T-cell (primary cell): ENCODE measurements at regions not wholly inside any gene's neighbourhood (a gene's known extent, or its start where the extent isn't known, plus 50 kb on each side); places are given as distances from the start of the nearest gene placed in this dataset.
"Not testable (repeated sequence)": the region's sequence is repeated elsewhere in the genome, so short reads cannot be mapped to it uniquely, and the experiment has no call there.

Source experiments
- ATAC-seq, 4 experiments: fragments of 200-7000 bp in 3 of 4; fragments of 150-1000 bp in 1 of 4; cut with Tn5 transposase; replicated peaks in 1 of 4; 1 replicate in 3 of 4; 2 replicates in 1 of 4; pipeline ENCODE4 v1.10.0; 2021; ENCODE audit warnings: moderate library complexity in 3 of 4, mild to moderate bottlenecking in 2 of 4, moderate number of reproducible peaks in 1 of 4
- CTCF ChIA-PET, 2 donors: fragments of 300-600 bp; sonication (Branson Sonifier 250); formaldehyde crosslinking; loops; one replicate each; lab custom pipeline; 2022; ENCODE audit warnings: antibody characterized with exemption in 2 of 2; lab: Charles Lee
- POLR2A ChIA-PET, 2 donors: fragments of 300-600 bp; sonication (Branson Sonifier 250); formaldehyde crosslinking; loops; one replicate each; lab custom pipeline; 2022; ENCODE audit warnings: antibody characterized with exemption in 2 of 2; lab: Charles Lee
- DNase-seq, 35 experiments: peaks; one replicate each; pipeline versions ENCODE4 v3.0.0 to v3.0.0-alpha.2; 2013 to 2023
- H3K27ac ChIP-seq: one replicate; pipeline ENCODE4 v1.5.1; 2013; ENCODE audit warnings: low read length
- H3K27me3 ChIP-seq, 2 experiments: replicated peaks in 1 of 2; 1 replicate in 1 of 2; 2 replicates in 1 of 2; pipeline versions ENCODE4 v1.6.1 to v1.7.0; 2013; ENCODE audit warnings: low read length in 1 of 2, mixed read lengths in 1 of 2; ENCODE audit not compliant: control insufficient read depth in 2 of 2, insufficient read depth in 2 of 2; ENCODE audit errors: extremely low read depth in 1 of 2
- H3K36me3 ChIP-seq, 2 donors: 1 replicate in 1 of 2; 2 replicates in 1 of 2; pipeline versions ENCODE4 v1.6.1 to v1.7.0; 2013; ENCODE audit warnings: low read length in 1 of 2; ENCODE audit not compliant: control insufficient read depth in 2 of 2, insufficient read depth in 1 of 2; ENCODE audit errors: extremely low read depth in 1 of 2
- H3K4me1 ChIP-seq, 2 experiments: 1 replicate in 1 of 2; 2 replicates in 1 of 2; pipeline versions ENCODE4 v1.6.1 to v1.7.0; 2013; ENCODE audit warnings: low read length in 2 of 2, mixed read lengths in 1 of 2; ENCODE audit not compliant: insufficient read depth in 2 of 2, control insufficient read depth in 1 of 2; ENCODE audit errors: extremely low read depth in 1 of 2
- H3K4me3 ChIP-seq, 2 donors: 1 replicate in 1 of 2; 2 replicates in 1 of 2; pipeline versions ENCODE4 v1.5.1 to v1.7.0; 2013; ENCODE audit warnings: mild to moderate bottlenecking in 2 of 2, low read length in 1 of 2, moderate library complexity in 1 of 2; ENCODE audit not compliant: control insufficient read depth in 1 of 2; ENCODE audit errors: extremely low read depth in 1 of 2
- H3K9me3 ChIP-seq: 2 replicates; pipeline ENCODE4 v1.7.0; 2013
- H3K27ac Mint-ChIP-seq, 2 donors: one replicate each; pipeline ENCODE4 v1.8.0; 2020 to 2021; ENCODE audit warnings: mild to moderate bottlenecking in 2 of 2, mixed read lengths in 2 of 2
- H3K27me3 Mint-ChIP-seq, 2 donors: one replicate each; pipeline ENCODE4 v1.8.0; 2021 to 2022; ENCODE audit warnings: mixed read lengths in 2 of 2
- H3K36me3 Mint-ChIP-seq: one replicate; pipeline ENCODE4 v1.8.0; 2021; ENCODE audit warnings: mixed read lengths
- H3K4me1 Mint-ChIP-seq, 3 donors: one replicate each; pipeline ENCODE4 v1.8.0; 2020 to 2022; ENCODE audit warnings: mixed read lengths in 3 of 3, mild to moderate bottlenecking in 1 of 3
- H3K4me3 Mint-ChIP-seq, 3 donors: one replicate each; pipeline ENCODE4 v1.8.0; 2020 to 2022; ENCODE audit warnings: mild to moderate bottlenecking in 3 of 3, mixed read lengths in 3 of 3, moderate library complexity in 3 of 3
- H3K9me3 Mint-ChIP-seq, 3 donors: one replicate each; pipeline ENCODE4 v1.8.0; 2020 to 2022; ENCODE audit warnings: mixed read lengths in 3 of 3
- WGBS: methylation state at CpG from one replicate; pipeline ENCODE4 v1.1.5; 2013; ENCODE audit warnings: missing lambda C conversion rate; ENCODE audit not compliant: insufficient coverage; 5-methylcytosine and 5-hydroxymethylcytosine counted together

DNA sequence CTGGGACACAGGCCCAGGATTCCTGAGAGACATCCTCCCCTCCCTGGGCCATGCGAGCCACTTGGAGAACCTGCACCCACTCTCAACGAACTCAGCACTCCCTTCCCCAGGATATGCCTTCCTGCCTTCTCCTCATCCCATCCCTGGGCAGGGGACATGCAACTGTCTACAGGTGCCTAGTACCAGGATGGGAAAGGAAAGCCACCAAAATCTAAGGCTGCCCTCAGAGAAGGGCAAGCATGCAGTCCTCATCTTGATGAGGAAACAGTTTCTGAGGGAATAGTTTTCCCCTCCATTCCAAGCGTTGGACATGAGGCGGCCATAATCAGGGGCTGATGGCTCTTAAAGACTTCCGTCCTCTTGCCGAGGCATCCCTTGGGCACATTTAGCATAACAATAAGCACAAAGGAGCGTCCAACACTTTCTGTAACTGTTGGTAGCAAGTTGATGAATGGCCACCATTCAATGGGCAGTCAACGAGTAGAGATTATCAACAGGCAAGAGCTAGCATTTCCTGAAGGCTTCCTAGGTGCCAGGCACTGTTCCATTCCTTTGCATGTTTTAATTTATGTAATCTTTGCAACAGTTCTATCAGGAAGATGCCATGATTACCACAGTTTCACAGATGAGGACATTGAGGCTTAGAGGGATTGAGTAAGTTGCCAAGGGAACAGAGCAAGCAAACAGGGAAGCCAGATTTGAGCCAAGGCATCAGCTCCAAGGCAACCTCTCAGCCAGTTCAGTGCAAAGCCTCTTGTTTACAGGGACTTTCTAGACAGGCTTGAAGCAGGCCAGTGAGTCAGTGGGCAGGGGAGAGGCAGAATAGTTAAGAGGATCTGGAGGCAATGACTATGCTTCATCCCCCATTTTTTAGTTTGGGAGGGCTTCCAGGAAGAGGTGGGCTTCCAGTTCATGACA lies 105.1 kb downstream of the SINHCAF start:
- H3K27me3 ChIP-seq = peaks cover 0 to 28% of the 10 kb centered on the region in 2 experiments
- no peak overlapping the region for H3K27ac ChIP-seq
- H3K9me3 ChIP-seq = no peaks in the 10 kb centered on the region
- Mint-ChIP-seq H3K27ac (no peak overlapping the region), H3K4me1 (no peaks in the 10 kb centered on the region), H3K4me3 (no peak overlapping the region), H3K27me3 (peaks cover 4 to 18% of the 10 kb centered on the region in 2 donors), H3K36me3 (no peaks in the 10 kb centered on the region), H3K9me3 (no peaks in the 10 kb centered on the region)
- CTCF ChIA-PET = no interaction called here
- no peak for DNase-seq
- WGBS = 37% methylated on average over 3 of the region's 8 CpGs
- no peak for ATAC-seq
- H3K4me1 ChIP-seq = no peaks in the 10 kb centered on the region
- H3K4me3 ChIP-seq = no peak overlapping the region
- H3K36me3 ChIP-seq = no peaks in the 10 kb centered on the region
- POLR2A ChIA-PET = no interaction called here

DNA sequence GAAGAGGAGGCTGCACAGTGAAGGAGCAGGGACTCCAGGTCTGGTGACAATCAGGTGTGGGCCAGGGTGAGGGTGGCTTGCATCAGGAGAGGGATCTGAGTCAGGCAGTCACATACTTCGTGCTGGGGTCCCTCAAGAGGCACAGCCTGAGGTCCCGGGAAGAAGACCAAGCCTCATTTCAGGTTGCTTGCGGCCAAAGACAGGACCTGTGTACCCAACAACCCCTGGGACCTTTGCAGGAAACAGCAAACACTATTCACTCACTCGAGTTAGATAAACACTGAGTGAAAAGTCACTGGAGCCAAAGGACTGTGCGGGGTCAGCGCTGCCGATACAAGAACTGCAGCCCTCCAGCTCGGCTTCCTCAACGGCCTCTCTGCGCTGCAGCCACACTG lies 104.4 kb downstream of the SINHCAF start:
- Histone ChIP-seq H3K4me1 (no peaks in the 10 kb centered on the region), H3K9me3 (no peaks in the 10 kb centered on the region), H3K27ac (no peak overlapping the region), H3K4me3 (no peak overlapping the region), H3K27me3 (peaks cover 0 to 24% of the 10 kb centered on the region in 2 experiments), H3K36me3 (no peaks in the 10 kb centered on the region)
- Mint-ChIP-seq H3K27me3 (peaks cover 4 to 12% of the 10 kb centered on the region in 2 donors), H3K4me3 (no peak overlapping the region), H3K4me1 (no peaks in the 10 kb centered on the region), H3K9me3 (no peaks in the 10 kb centered on the region), H3K36me3 (no peaks in the 10 kb centered on the region), H3K27ac (no peak overlapping the region)
- DNase-seq = no peak
- ChIA-PET CTCF (no interaction called here), POLR2A (no interaction called here)
- no peak for ATAC-seq
- 84% methylated on average over 9 of the region's 10 CpGs for WGBS

DNA sequence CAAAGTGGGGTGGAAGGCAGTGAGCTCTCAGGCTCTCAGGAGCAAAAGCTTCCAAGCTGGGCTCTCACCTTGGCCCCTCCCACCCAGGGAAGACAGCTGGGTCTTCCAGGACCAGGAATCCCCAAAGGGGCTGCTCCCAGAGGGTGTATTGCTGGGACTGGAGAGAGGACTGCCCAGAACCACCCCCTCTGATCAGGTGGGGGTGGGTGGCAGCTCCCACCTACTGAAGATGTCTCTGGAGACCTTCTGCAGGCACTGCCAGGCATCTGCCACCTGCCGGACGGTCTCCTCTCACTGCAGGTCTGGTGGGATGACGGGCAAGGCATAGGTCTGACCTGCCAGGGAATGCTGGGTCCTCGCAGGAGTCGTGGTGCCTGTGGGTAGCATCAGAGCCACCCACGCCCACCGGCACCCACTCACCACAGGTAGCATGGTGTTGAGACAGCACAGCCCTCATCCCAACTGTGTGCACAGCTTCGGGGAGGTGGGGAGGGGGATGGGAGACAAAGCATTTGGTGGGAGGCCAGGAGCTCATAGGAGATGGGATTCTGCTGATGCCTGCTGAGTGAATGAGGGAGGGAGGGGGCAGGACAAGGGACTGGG lies 103.2 kb downstream of the SINHCAF start:
- Histone ChIP-seq H3K27ac (no peak overlapping the region), H3K27me3 (peaks cover 0 to 21% of the 10 kb centered on the region in 2 experiments), H3K4me1 (no peaks in the 10 kb centered on the region), H3K9me3 (no peaks in the 10 kb centered on the region), H3K4me3 (no peak overlapping the region), H3K36me3 (no peaks in the 10 kb centered on the region)
- no peak for DNase-seq
- Mint-ChIP-seq H3K27me3 (peaks cover 4 to 11% of the 10 kb centered on the region in 2 donors), H3K4me1 (no peaks in the 10 kb centered on the region), H3K9me3 (no peaks in the 10 kb centered on the region), H3K36me3 (no peaks in the 10 kb centered on the region), H3K4me3 (no peak overlapping the region), H3K27ac (no peak overlapping the region)
- ChIA-PET POLR2A (no interaction called here), CTCF (interaction anchor here in 1 of 2 donors (0.6 kb wide), 1 partner anchor 219 kb away, joined by 4 read pairs; no protein-coding TSS in a partner anchor)
- ATAC-seq = no peak
- no CpG with 5 or more reads among the region's 8 CpGs for WGBS

DNA sequence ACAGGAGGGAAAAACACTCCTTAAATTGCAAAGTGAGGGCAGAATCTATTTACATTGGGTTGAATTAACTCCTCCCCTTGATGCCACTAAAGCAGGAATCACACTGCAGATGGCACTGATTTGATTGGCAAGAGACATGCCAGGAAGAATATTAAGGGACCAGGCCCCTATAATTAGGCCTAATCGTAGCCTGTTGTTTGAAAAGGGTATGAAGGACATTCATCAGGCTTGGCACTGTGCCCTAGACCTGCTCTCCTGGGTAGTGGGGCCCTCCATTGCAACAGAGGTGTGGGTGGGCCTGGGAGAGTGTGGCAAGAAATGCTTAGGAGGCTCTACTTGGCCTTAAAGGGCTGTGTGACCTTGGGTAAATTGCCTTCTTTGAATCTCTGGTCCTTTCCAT lies 102.3 kb downstream of the SINHCAF start:
- ATAC-seq, H3K4me3 Mint-ChIP-seq: not testable (repeated sequence)
- H3K27me3 Mint-ChIP-seq = peaks cover 4 to 11% of the 10 kb centered on the region in 2 donors

DNA sequence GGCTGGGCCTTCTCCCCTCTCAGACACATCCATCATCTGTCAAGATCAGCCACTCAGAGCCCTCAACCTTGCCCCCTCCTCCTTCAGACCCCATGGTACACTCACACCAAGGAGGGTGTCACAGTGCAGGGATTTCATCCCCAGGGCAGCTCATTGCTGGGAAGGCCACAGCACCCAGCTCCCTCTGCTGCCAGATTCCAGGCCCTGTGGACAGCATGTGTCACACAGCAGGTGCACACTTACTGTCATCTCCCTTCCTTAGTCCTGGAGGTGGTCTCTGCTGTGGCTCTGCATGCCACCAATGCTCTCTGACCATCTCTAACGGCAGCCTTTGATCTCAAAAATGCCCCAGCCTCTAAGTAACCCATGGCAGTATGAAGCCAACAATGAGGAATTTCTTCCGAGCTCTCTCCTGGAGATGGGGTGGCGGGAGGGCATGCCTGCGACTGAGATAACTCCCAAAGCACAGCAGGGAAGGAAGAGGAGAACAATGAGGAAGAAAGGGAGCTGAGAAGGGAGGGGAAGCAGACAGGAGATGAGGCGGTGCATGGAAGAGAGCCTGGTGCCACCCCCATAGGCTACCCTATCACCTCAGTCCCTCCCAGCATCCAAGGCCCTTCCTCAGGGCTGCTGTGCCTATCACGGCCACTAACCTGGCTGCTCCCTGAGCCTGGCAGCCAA lies 101.0 kb downstream of the SINHCAF start:
- no peak overlapping the region for H3K4me3 ChIP-seq
- ChIA-PET POLR2A (no interaction called here), CTCF (no interaction called here)
- no peaks in the 10 kb centered on the region for H3K36me3 ChIP-seq
- no peaks in the 10 kb centered on the region for H3K36me3 Mint-ChIP-seq
- no peaks in the 10 kb centered on the region for H3K4me1 Mint-ChIP-seq
- DNase-seq (no peak), ATAC-seq (no peak)
- H3K27ac Mint-ChIP-seq = no peak overlapping the region
- H3K27me3 ChIP-seq = peaks cover 0 to 19% of the 10 kb centered on the region in 2 experiments
- H3K27me3 Mint-ChIP-seq = peaks cover 2 to 4% of the 10 kb centered on the region in 2 donors
- H3K9me3 ChIP-seq = no peaks in the 10 kb centered on the region
- no peak overlapping the region for H3K27ac ChIP-seq
- H3K4me3 Mint-ChIP-seq = no peak overlapping the region
- H3K4me1 ChIP-seq = no peaks in the 10 kb centered on the region
- no peaks in the 10 kb centered on the region for H3K9me3 Mint-ChIP-seq
- 100% methylated on average over 1 of the region's 6 CpGs for WGBS

More for the DNA sequence above, 102.3 kb downstream of the SINHCAF start:
- H3K36me3 ChIP-seq, H3K4me3 ChIP-seq, DNase-seq, H3K27ac Mint-ChIP-seq, H3K9me3 Mint-ChIP-seq, H3K27ac ChIP-seq, H3K36me3 Mint-ChIP-seq, CTCF ChIA-PET, H3K4me1 Mint-ChIP-seq, POLR2A ChIA-PET, H3K4me1 ChIP-seq, H3K9me3 ChIP-seq: not testable (repeated sequence)
- H3K27me3 ChIP-seq = peaks cover 0 to 21% of the 10 kb centered on the region in 2 experiments
- WGBS = 70% methylated on average over 1 of the region's 1 CpG

DNA sequence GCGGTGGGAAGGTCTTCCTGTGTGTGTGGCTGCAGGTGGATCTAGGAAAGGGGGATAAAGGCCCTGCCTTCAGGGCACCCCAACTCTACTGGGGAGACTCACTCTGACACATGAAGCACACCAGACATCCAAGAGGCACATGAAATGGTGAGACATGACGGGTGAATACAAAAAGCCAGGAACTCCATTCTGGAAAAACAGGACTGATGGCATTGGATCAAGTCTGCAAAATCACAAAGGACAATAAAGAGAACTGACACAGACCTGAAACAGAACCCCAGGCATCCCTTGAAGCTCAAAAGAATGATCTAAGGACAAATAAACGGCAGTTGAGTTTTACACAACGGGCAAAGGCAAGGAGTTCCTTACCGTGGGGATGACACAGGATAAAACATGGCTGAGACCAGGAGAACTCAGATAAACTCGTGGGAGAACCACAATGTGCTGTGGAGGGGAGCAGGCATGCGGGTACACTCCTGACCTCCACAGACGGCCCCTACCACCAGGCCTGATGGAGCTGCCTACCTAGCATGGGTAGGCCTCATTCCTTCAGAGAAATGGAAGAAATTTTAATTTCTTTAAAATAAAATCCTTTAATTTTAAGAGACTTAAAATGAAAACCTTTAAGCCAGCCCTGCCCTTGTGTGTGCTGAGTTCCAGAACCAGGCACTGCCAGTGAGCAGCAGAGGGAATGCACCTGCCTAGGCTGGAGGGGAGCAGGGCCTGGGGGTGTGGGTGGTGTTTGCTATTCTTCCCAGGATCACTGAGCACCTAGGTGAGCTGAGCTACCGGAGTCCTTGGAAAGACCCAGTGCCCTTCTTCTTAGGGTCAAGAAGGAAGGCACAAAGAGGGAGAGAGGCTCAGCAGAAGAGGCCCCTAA lies 100.1 kb downstream of the SINHCAF start:
- no peak for ATAC-seq
- ChIA-PET POLR2A (no interaction called here), CTCF (no interaction called here)
- Histone ChIP-seq H3K9me3 (no peaks in the 10 kb centered on the region), H3K4me3 (no peak overlapping the region), H3K27me3 (peaks cover 0 to 13% of the 10 kb centered on the region in 2 experiments), H3K27ac (no peak overlapping the region), H3K4me1 (no peaks in the 10 kb centered on the region), H3K36me3 (no peaks in the 10 kb centered on the region)
- H3K36me3 Mint-ChIP-seq = no peaks in the 10 kb centered on the region
- H3K27me3 Mint-ChIP-seq = peaks cover 0 to 2% of the 10 kb centered on the region in 2 donors
- no peak overlapping the region for H3K27ac Mint-ChIP-seq
- peaks cover 0 to under 1% (median 0%) of the 10 kb centered on the region in 3 donors for H3K9me3 Mint-ChIP-seq
- DNase-seq = no peak
- H3K4me3 Mint-ChIP-seq = no peak overlapping the region
- WGBS = 98% methylated on average over 5 of the region's 9 CpGs
- no peaks in the 10 kb centered on the region for H3K4me1 Mint-ChIP-seq
